NCI-H510A (cell line): ENCODE measurements at regions not wholly inside any gene's neighbourhood (a gene's known extent, or its start where the extent isn't known, plus 50 kb on each side); places are given as distances from the start of the nearest gene placed in this dataset.

Experiments used
- DNase-seq: peaks from one replicate; lab custom pipeline; 2025; lab: John Stamatoyannopoulos, UW

- DNase-seq = no peak
Measured at GRCh38 chr6:163835439-163836171, 421.1 kb downstream of the QKI start.

- DNase-seq = no peak
Measured at GRCh38 chr6:163834226-163834970, 419.9 kb downstream of the QKI start.

- no peak for DNase-seq
Measured at GRCh38 chr6:163831736-163832135, 417.2 kb downstream of the QKI start.

GRCh38 chr6:163830641-163831040 is 416.1 kb downstream of the QKI start:
- no peak for DNase-seq

GRCh38 chr6:163828038-163828795 is 413.7 kb downstream of the QKI start:
- DNase-seq = no peak

- DNase-seq = no peak
Measured at GRCh38 chr6:163827143-163827542, 412.6 kb downstream of the QKI start.

DNA sequence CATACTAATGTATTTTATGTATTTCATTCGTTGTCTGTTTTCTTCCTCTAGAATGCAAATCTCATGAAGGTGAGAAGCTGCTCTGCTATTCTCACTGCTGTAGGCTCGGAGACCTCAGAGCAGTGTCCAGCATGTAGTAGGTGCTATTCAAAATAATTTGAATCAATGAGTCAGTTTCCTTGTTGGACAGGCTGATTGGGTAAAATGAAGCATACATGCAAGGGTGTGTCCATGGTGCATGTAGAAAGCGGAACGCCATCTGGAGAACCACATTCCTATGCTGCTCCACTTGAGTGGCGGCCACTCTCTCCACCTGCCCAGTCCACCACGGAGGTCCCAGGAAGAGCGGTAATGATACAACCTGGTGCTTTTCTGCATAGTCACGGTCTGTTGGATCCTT is 412.1 kb downstream of the QKI start:
- no peak for DNase-seq

DNA sequence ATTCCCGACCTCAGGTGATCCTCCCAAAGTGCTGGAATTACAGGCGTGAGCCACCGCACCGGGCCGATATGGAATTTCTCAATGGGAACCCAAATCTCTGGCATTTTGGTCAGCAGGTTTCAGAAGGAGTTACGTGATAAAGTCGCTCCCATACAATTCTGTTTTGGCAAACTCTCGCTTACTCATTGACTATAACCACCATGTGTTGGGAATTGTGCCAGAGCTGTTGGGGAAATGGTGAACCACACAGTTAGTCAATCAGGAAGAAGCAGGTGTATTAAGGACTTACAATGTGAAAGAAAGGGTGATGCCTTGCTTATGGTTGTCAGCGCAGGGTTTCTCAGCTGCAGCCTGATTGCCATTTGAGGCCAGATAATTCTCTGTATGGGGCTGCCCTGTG is 410.5 kb downstream of the QKI start:
- DNase-seq = no peak

DNA sequence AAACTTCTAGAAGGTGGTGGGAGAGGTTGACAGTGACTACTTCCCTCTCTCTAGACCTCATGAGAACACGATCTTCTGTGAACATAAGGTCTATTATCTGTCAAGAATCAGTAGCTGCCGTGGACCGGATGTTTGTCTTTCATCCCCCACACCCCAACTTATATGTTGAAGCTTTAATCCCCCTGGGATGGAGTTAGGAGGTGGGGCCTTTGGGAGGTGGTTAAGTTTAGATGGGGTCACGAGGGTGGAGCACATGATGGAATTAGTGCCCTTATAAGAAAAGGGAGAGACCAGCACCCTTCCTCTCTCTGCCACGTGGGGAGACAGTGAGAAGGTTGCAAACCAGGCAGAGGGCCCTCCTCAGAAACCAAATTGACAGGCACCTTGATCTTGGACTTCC is 409.1 kb downstream of the QKI start:
- DNase-seq = no peak

DNA sequence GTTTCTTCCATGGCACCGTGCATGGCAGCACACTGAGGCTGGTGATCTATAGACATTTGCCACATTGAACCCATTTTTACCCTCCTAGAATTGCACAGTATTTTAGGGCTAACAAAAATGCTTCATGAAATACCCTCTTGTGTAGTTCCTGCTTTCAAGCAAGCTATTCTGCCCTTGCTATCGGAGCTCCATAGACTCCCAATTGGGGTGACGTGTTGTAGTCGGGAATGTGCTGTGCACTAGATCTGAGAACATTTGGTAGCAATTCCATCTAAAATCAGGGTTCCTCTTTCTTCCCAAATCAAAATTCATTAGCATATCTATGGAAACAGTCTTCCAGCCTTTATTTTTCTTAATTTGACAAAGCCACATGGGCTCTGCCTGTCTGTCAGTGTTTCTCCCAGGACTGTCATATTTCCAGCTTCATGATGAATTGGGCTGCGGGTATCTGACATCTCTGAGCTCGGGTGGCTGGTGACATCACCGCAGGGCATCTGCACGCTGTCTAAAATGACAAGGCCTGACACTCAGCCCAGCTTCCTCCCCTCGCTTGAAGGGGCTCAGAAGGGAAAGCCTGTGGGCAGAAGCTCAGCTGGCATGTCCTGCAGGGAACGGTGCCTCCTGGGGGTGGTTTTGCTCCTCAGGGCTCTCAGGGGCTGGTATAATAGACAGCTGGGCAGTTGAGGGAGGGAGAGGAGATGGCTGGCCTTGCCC is 406.4 kb downstream of the QKI start:
- DNase-seq = no peak

GRCh38 chr6:163820171-163820570 is 405.7 kb downstream of the QKI start:
- DNase-seq = no peak

DNA sequence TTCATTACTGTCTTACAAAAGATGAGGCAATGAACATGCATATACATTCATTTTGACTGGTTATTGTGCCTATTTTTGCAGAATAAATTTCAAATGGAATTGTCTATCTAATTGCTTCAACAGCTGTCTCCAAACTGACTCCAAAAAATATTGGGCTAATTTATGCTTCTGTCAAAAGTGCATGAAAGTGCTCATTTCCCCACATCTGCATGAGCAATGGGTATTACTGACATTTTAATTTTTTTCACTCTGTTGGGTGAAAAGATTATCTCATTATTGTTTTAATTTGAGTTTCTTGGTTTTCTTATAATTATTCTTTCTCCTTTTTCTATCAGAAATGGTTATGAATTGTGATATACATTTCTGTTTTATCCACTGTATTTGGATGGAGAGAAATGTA is 404.2 kb downstream of the QKI start:
- DNase-seq = no peak

DNA sequence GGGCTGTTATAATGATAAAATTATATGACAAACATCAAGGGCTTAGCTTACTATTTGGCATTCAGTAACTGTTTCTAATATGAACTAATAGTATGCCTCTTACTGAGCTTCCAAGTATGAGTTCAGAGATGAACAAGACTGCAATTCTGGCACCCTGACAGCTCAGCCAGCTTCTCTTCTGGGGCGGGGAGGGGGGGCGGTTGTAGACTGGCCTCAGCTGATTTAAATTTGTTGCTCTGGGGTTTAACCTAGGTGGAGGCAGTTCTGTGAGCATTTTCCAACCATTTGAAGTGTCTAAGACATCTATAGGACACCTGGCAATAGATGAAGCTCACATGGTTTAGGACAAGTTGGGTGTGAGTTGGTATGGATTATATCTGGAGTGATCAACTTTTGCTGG is 401.9 kb downstream of the QKI start:
- no peak for DNase-seq

DNA sequence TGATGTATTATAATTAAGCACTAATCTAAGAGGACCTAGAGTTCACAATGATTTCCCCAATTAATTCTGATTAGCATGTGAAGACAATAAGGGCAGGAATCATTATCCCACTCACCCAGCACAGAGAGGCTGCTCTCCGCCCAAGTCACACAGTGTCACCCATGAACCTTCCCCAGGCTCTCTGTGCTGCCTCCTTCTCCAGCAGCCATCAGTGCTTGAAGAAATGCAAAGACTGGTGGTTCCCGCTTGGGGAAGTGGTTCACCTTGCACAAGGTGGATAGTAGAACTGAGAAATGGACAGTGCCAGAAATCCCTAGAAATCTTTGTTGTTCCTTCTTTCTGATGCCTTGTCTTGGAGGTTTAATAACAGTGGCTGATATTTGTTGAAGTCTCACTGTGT is 401.3 kb downstream of the QKI start:
- no peak for DNase-seq

DNA sequence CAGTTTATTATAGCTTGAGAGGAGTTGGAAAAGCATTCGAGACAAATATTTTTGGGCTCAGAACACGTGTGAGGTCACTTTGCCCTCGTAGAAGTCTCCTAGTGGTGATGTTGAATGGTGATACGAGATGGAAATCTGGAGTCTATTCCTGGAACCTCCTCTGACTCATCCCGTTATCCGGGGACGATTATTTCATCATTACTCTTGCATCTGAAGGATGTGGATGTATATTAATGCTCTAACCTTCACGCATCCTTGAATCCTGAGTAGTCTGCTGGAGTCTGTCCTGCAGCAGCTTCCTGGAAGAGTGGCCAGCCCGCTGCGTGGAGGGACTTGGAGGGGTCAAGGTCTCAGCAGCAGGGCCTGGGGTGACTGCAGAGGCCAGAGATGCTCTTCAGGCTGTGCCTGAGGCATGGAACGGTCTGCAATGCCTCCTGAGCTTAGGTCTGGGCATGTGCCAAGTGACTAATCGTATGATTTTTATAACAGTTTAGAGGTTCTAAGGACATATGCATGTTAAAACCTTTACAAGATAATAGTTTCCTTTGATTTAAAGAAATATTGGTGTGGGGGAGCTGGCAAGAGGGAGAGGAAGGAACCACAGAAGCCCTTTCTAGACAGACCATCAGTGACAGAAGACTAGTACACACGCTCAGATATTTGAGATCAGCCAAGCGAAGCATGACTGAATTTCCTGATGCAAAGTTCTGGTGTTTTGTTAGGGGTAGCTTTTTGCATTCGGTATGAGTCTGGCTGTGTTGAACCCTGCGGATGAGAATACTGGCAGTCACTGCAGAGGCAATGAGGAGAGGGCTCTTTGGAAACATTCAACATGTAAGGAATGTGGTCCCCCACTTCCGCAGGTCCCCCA is 400.2 kb downstream of the QKI start:
- no peak for DNase-seq

DNA sequence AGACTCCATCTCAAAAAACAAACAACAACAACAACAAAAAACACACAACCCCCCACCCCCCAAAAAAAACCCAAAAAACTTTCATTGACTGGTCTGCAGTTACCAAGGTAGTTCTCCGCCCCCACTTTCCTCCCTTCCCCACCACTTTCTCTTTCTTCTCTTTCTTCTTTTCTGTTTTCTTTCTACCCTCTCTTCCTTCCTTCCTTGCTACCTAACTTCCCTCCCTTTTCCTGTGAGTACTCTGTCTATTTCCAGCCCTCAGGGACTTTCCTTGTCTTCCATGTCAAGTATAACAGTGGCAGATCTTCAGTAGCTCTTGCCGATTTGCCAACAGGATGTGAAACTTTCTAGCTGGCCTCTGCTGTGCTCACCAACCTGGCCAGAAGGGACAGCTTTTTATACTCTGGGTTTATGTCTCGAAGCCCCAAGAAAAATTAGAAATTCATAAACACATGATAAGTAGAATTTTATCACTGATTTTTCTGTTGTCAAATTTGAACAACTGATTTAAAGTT is 399.5 kb downstream of the QKI start:
- DNase-seq = no peak

DNA sequence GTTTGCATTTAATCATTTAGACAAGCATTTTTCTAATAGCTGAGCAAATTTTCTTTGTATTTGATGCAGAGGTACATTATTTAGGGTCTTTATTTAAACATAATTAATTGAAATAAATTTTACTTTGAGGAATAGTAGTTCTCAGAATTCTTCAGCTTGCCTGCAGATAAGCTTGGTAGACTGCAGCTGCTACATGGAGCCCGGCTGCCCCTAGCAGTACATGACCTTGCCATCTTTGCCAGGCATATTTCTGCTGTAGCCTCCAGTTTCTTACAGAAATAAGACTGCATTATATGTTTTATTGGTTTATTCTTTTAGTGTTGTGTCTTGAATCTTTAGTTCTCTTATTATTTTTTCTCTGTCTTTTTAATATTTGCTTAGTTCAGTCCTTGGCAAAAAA is 396.8 kb downstream of the QKI start:
- no peak for DNase-seq

GRCh38 chr6:163809364-163809763 is 394.8 kb downstream of the QKI start:
- DNase-seq = no peak

DNA sequence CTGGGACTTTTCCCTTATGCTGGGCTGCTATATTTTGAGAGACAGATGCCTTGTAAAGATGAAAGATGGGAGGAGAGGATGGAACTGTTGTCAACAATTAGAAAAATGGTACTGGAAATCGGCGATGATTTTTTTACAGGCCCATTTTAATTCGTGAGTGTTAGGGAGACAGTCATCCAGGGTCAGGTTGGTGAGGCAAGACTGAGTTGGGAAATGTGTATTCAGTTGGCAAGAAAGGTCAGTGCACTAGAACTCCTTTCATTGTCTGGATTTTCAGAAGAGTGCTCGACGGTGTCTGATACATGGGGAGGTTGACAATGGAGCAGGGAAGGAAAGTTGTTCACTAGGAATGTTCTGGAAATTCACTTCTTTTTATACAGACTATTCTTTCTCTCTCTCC is 394.4 kb downstream of the QKI start:
- no peak for DNase-seq

DNA sequence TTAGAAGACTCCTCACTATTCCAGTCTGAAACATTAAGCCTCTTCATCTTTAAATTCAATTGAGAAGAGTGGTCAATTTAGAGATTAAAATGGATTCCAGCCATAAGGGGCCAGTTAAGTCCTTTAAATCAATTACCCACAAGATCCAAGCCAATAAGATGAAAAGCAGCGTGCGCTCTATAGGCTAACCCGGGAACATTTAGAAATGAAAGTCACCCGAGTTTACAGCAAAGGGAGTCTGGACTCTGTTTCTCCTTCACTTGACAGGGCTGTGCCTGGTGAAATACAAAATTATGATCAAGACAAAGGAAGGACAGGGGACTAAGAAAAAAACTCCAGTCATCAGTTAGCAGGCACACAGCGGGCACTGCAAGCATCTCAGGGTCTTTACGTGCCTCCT is 393.7 kb downstream of the QKI start:
- no peak for DNase-seq
